ENCODE measurements at regions not wholly inside any gene's neighbourhood (a gene's known extent, or its start where the extent isn't known, plus 50 kb on each side); places are given as distances from the start of the nearest gene placed in this dataset.
"Not testable (repeated sequence)": the region's sequence is repeated elsewhere in the genome, so short reads cannot be mapped to it uniquely, and the experiment has no call there.

DNA sequence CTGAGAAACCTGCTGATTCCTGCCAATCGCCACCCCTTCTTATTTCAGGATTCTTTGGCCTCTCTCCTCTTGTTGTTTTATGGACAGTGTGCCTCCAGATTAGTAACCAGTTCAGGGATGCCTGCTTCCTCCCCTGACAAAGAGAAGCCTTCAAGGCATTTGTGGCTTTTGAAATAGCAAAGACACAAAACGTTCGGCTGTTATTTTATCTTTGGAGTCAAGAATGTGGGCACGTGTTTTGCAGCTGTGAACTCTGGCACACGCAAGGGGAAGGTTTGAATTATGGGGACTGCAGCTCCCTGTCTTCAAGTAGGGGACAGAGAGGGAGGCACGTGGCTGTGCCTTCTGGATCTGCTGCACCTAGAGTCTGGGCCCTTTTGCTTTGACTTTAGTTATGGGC is 157.9 kb upstream of the GRB10 start:
- peaks cover 19% of the 10 kb centered on the region for H3K27me3 Mint-ChIP-seq

DNA sequence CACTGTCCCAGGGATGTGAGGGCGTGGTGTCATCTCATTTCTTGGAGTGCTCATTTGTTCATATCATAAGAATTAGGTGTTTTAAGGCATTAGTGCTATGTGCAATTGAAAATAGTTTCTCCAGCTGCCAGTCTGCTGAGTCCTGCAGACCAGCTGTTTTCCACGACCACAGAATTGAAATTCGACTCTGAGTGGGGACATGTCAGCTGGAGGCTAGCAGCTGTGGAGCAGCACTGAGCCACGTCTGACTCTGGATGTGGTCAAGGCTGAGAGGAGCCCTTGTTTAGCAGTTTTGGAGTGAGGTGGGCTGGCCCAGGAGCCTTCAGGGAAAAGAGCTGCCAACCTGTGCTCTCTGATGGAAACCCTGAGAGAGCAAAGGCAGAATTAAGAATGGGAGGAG is 156.3 kb upstream of the GRB10 start:
- no peak overlapping the region for H3K27ac Mint-ChIP-seq
- peaks cover 6% of the 10 kb centered on the region for H3K9me3 Mint-ChIP-seq
- no peak for DNase-seq
- H3K4me3 Mint-ChIP-seq, result no peak overlapping the region
- no peaks in the 10 kb centered on the region for H3K36me3 Mint-ChIP-seq
- H3K27me3 Mint-ChIP-seq, result peaks cover 19% of the 10 kb centered on the region
- no peaks in the 10 kb centered on the region for H3K4me1 Mint-ChIP-seq

More for the DNA sequence above, 157.9 kb upstream of the GRB10 start:
- DNase-seq, result no peak
- Mint-ChIP-seq H3K36me3 (no peaks in the 10 kb centered on the region), H3K27ac (no peak overlapping the region), H3K4me3 (no peak overlapping the region), H3K4me1 (no peaks in the 10 kb centered on the region), H3K9me3 (peaks cover 5% of the 10 kb centered on the region)

DNA sequence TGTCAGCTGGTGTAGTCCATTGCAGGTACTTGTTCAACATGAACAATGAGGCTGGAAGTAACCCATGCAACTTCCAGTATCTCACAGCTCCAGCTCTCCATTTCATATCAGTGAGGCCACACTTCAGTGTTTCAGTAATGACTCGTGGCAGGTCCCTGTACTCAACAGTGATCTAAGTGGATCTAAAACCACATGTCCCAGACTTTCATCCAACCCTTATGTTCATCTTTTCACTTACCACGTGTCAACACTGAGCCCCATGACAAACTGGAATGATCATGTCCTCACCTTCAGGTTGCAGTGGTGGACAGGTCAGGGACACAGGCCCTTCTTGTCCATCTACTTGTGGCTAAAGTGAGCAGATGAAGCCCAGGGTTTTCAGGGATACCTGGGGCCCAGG is 155.0 kb upstream of the GRB10 start:
- Mint-ChIP-seq H3K4me3 (no peak overlapping the region), H3K4me1 (no peaks in the 10 kb centered on the region), H3K36me3 (no peaks in the 10 kb centered on the region), H3K9me3 (peaks cover 9% of the 10 kb centered on the region), H3K27me3 (peaks cover 19% of the 10 kb centered on the region), H3K27ac (no peak overlapping the region)
- DNase-seq, result no peak

GRCh38 chr7:50926049-50926448 is 143.4 kb upstream of the GRB10 start:
- no peak overlapping the region for H3K4me3 Mint-ChIP-seq
- no peaks in the 10 kb centered on the region for H3K36me3 Mint-ChIP-seq
- no peak overlapping the region for H3K27ac Mint-ChIP-seq
- DNase-seq, result no peak
- no peaks in the 10 kb centered on the region for H3K9me3 Mint-ChIP-seq
- no peaks in the 10 kb centered on the region for H3K4me1 Mint-ChIP-seq
- peaks cover 3% of the 10 kb centered on the region for H3K27me3 Mint-ChIP-seq

- Mint-ChIP-seq H3K9me3 (no peaks in the 10 kb centered on the region), H3K4me1 (no peaks in the 10 kb centered on the region), H3K27me3 (no peaks in the 10 kb centered on the region), H3K27ac (no peak overlapping the region), H3K4me3 (no peak overlapping the region), H3K36me3 (no peaks in the 10 kb centered on the region)
- DNase-seq, result no peak
Measured at GRCh38 chr7:50923476-50923875, 140.8 kb upstream of the GRB10 start.

DNA sequence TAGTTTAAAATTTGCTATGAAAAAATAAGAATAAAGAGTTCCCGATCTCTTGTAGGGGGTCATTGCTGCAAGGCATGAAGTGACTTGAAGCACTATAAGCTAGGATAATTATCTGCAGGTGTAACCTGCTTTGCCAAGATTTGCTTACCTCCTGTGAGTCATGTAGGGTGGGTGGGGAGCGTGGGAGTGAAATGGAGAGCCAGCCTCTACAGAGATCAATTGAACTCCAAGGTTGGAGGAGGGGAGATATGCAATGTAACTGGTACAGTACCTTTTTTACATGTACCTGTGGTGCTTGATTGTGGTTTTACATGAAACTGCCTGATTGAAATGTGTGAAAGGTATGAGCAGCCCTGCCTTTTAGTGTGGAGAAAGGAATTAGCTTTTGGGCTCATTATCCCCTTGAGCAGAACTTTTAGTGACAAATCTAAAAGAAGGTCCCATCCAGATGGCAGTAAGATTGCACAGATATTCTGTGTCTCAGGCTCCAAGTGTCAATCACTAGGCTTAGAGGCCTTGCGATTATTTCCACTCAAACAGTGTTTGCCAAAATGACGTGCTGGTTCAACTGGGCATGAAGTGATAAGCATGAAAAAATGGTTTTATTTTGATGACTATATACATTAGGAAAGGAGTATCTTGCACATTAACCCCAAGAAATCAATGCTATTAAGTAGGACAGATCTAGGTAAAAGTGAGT is 138.6 kb upstream of the GRB10 start:
- H3K4me3 Mint-ChIP-seq, result no peak overlapping the region
- no peaks in the 10 kb centered on the region for H3K36me3 Mint-ChIP-seq
- no peaks in the 10 kb centered on the region for H3K4me1 Mint-ChIP-seq
- no peaks in the 10 kb centered on the region for H3K9me3 Mint-ChIP-seq
- DNase-seq, result no peak
- no peaks in the 10 kb centered on the region for H3K27me3 Mint-ChIP-seq
- no peak overlapping the region for H3K27ac Mint-ChIP-seq

- Mint-ChIP-seq H3K4me1 (no peaks in the 10 kb centered on the region), H3K27ac (no peak overlapping the region), H3K9me3 (no peaks in the 10 kb centered on the region), H3K36me3 (no peaks in the 10 kb centered on the region), H3K4me3 (no peak overlapping the region), H3K27me3 (no peaks in the 10 kb centered on the region)
- DNase-seq, result no peak
Measured at GRCh38 chr7:50920031-50920635, 137.4 kb upstream of the GRB10 start.

DNA sequence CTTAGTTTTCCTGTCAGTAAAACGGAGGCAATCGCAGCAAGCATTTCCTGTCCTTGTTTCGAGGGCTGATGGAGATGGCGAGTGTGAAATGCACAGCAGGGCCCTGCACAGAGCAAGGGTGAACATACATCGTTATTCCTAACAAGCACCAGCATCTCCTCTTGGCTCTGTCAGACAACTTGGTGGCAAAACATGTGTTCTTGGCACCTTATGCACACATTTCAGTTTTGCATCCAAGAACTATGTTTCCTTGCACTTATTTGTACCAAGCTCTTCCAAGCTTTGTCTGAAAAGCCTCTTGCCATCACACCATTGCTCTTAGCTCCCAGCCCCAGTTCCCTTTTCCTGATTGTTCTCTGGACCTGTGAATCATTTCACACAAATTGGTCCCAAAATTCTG is 132.9 kb upstream of the GRB10 start:
- Mint-ChIP-seq H3K4me3 (no peak overlapping the region), H3K9me3 (no peaks in the 10 kb centered on the region), H3K27me3 (no peaks in the 10 kb centered on the region), H3K4me1 (no peaks in the 10 kb centered on the region), H3K27ac (no peak overlapping the region), H3K36me3 (no peaks in the 10 kb centered on the region)
- DNase-seq, result no peak

DNA sequence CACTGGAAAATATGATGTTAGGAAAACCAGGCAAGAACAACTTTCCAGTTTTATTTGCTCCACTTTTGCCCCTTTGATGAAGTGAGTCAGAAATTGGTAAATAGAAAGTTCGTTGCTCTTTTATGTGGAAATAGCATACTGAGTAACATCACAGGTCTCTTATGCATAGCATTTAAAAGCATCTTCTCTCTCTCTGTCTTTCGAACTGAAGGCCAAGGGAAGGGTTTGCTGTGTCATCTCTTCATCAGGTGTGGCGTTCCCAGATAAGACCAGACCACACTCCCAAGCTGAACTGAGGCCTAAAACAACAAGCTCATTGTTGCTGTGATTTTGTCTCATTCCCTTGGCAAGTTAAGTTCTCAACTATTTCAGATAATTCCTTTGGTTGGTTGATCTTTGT is 131.8 kb upstream of the GRB10 start:
- no peaks in the 10 kb centered on the region for H3K4me1 Mint-ChIP-seq
- no peak overlapping the region for H3K4me3 Mint-ChIP-seq
- peaks cover 1% of the 10 kb centered on the region for H3K9me3 Mint-ChIP-seq
- no peaks in the 10 kb centered on the region for H3K36me3 Mint-ChIP-seq
- DNase-seq, result no peak
- H3K27ac Mint-ChIP-seq, result no peak overlapping the region
- no peaks in the 10 kb centered on the region for H3K27me3 Mint-ChIP-seq

- Mint-ChIP-seq H3K27me3 (no peaks in the 10 kb centered on the region), H3K9me3 (peaks cover 8% of the 10 kb centered on the region), H3K27ac (no peak overlapping the region), H3K4me1 (no peaks in the 10 kb centered on the region), H3K36me3 (no peaks in the 10 kb centered on the region), H3K4me3 (no peak overlapping the region)
- no peak for DNase-seq
Measured at GRCh38 chr7:50908628-50909290, 126.1 kb upstream of the GRB10 start.

DNA sequence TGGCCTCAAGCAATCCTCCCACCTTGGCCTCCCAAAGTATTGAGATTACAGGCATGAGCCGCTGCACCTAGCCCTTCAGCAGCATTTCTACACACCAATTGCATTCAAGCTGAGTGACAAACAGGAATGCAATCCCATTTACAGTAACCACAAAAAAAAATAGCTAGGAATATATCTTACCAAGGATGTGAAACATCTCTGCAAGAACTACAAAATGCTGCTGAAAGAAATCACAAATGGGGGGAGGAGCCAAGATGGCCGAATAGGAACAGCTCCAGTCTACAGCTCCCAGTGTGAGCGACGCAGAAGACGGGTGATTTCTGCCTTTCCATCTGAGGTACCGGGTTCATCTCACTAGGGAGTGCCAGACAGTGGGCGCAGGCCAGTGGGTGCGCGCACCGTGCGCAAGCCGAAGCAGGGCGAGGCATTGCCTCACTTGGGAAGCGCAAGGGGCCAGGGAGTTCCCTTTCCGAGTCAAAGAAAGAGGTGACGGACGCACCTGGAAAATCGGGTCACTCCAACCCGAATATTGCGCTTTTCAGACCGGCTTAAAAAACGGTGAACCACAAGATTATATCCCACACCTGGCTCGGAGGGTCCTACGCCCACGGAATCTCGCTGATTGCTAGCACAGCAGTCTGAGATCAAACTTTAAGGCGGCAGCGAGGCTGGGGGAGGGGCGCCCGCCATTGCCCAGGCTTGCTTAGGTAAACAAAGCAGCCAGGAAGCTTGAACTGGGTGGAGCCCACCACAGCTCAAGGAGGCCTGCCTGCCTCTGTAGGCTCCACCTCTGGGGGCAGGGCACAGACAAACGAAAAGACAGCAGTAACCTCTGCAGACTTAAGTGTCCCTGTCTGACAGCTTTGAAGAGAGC is 116.1 kb upstream of the GRB10 start:
- H3K36me3 Mint-ChIP-seq, H3K4me3 Mint-ChIP-seq, DNase-seq, H3K27me3 Mint-ChIP-seq, H3K4me1 Mint-ChIP-seq, H3K9me3 Mint-ChIP-seq, H3K27ac Mint-ChIP-seq: not testable (repeated sequence)

DNA sequence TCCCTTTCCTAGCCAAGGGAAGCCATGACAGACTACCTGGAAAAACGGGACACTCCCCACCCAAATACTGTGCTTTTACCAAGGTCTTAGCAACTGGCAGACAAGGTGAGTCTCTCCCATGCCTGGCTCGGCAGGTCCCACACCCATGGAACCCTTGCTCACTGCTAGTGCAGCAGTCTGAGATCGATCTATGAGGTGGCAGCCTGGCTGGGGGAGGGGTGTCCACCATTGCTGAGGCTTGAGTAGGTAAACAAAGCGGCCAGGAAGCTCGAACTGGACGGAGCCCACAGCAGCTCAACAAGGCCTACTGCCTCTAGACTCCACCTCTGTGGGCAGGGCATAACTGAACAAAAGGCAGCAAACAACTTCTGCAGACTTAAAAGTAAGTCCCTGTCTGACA is 104.4 kb upstream of the GRB10 start:
- not testable (repeated sequence) for H3K4me1 Mint-ChIP-seq, H3K4me3 Mint-ChIP-seq, H3K9me3 Mint-ChIP-seq, DNase-seq, H3K36me3 Mint-ChIP-seq, H3K27ac Mint-ChIP-seq
- peaks cover 18% of the 10 kb centered on the region for H3K27me3 Mint-ChIP-seq

GRCh38 chr7:50872437-50872836 is 89.7 kb upstream of the GRB10 start:
- H3K27ac Mint-ChIP-seq, result no peak overlapping the region
- no peaks in the 10 kb centered on the region for H3K36me3 Mint-ChIP-seq
- DNase-seq, result no peak
- peaks cover 13% of the 10 kb centered on the region for H3K27me3 Mint-ChIP-seq
- H3K9me3 Mint-ChIP-seq, result no peaks in the 10 kb centered on the region
- H3K4me1 Mint-ChIP-seq, result no peaks in the 10 kb centered on the region
- no peak overlapping the region for H3K4me3 Mint-ChIP-seq

DNA sequence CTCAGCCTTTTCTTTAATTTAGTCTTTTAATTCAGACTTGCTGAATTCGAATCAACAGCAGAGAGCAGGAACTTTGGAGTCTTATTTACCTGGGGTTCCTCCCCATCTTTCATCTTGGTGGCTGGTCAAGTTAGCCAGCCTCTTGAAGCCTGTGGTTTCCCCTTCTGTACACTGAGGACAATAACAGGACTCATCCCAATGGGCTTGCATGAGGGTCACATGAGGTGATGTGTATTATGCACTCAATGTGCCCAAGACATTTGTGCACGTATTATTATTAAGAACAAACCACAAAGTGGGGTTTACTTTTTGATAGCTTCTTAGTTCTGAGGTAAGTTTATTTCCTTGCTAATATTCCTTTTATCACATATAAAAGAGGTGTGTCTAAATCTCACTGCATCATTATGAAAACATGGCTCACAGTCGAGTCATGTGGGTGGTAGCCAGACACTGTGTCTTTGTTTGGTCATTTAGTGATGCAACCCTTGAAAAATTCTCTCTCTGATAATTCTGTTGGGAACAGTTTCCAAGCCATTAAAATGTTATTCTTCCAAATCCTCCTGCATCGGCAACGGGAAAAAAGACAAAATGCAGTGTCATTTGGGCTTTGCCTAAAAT is 86.5 kb upstream of the GRB10 start:
- Mint-ChIP-seq H3K36me3 (no peaks in the 10 kb centered on the region), H3K9me3 (no peaks in the 10 kb centered on the region), H3K27ac (no peak overlapping the region), H3K4me1 (no peaks in the 10 kb centered on the region), H3K4me3 (no peak overlapping the region), H3K27me3 (peaks cover 13% of the 10 kb centered on the region)
- DNase-seq, result no peak

All from activated naive CD8-positive, alpha-beta T cell treated with anti-CD3 and anti-CD28 coated beads for 36 hours (primary cell).